ENCODE measurements at regions not wholly inside any gene's neighbourhood (a gene's known extent, or its start where the extent isn't known, plus 50 kb on each side); places are given as distances from the start of the nearest gene placed in this dataset.
"Not testable (repeated sequence)": the region's sequence is repeated elsewhere in the genome, so short reads cannot be mapped to it uniquely, and the experiment has no call there.

- no peak for DNase-seq
Observed at GRCh38 chr4:162838671-162839070, 328.0 kb downstream of the NAF1 start.

DNA sequence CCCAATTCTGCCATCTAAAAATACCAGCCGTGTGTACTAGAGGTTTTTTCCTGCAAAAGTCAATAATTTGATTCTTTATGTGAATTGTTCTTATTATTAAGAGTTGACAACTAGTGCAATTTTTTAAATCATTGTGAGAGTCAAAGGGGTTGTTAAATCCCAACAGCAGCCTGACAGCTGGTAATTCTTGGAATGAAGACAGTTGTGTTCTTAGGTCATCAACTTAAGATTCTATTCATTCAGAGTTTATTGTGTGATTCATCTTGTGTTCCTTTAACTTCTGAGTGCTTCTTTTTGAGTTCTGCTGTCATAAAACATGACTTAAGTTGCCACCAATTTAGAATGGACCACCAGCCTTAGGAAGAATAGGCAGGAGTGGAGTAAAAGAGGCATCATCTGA, 329.0 kb downstream of the NAF1 start:
- no peak for DNase-seq

DNA sequence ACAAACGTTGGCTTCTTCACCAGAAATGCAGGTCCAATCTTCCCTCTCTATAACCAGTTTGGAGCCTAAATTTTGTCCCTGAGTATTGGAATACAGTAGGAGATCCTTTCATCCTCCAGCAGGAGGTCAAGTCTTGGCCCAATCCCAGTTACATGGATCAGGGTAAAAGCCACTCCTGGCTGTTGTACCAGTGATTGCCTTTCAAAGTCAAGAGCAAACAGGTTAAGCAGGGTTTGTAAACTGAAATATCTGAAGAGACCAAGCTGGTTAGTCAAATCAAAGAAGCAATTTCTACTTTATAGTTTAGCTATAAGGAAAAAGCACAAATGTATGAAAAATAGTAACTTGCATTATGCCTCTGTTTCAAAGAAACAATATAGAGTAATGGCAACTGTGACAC, 329.4 kb downstream of the NAF1 start:
- no peak for DNase-seq

DNA sequence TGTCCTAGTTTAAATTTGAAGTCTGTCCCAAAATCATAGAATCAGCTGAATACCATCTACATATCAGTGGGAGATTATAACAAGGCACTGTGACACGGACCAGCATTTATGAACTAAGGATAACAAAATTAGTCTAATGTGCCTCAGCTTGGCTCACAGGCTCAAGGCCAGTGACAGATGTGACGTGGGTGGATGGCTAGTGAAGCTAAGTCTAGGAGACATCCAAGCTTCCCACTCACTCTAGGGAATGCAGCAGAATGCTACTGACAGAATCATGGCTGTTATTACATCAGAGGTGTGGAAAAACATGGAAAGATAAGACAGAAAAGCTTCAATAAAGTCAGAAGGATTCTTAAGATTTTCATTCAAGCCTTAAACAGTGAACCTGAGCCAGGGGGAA, 329.9 kb downstream of the NAF1 start:
- DNase-seq = no peak

GRCh38 chr4:162836258-162836657, 330.4 kb downstream of the NAF1 start:
- not testable (repeated sequence) for DNase-seq

GRCh38 chr4:162830899-162831298, 335.8 kb downstream of the NAF1 start:
- no peak for DNase-seq

DNA sequence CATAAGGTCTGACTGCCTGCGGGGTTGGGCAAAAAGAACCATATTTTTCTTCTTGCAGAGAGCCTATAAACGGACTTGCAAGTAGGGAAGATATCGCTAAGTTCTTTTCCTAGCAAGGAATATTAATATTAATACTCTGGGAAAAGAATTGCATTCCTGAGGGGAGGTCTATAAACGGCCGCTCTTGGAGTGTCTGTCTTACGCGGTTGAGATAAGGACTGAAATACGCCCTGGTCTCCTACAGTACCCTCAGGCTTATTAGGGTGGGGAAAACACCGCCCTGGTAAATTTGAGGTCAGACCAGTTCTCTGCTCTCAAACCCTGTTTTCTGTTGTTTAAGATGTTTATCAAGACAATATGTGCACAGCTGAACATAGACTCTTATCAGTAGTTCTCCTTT, 349.3 kb downstream of the NAF1 start:
- not testable (repeated sequence) for DNase-seq

- DNase-seq = no peak
Observed at GRCh38 chr4:162804351-162804924, 362.3 kb downstream of the NAF1 start.

DNA sequence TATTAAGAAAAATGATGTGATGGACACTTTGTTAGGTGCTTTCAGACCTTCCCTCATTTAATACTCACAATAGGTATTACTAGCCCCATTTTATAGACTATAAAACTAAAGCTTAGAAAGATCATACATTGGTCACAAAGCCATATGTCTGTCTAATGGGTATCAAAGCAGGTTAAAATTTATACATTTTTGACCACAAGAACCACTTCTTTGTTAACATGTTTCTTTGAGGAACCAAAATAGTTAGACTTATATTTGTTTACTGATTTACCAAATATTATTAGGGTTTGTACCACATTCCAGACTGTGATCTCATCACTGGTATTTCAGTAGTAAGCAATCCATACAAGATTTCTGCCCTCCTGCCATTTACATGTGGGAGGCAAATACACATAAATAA, 363.3 kb downstream of the NAF1 start:
- no peak for DNase-seq

GRCh38 chr4:162797108-162797507, 369.6 kb downstream of the NAF1 start:
- no peak for DNase-seq

- DNase-seq = no peak
Observed at GRCh38 chr4:162793571-162793970, 373.1 kb downstream of the NAF1 start.

DNA sequence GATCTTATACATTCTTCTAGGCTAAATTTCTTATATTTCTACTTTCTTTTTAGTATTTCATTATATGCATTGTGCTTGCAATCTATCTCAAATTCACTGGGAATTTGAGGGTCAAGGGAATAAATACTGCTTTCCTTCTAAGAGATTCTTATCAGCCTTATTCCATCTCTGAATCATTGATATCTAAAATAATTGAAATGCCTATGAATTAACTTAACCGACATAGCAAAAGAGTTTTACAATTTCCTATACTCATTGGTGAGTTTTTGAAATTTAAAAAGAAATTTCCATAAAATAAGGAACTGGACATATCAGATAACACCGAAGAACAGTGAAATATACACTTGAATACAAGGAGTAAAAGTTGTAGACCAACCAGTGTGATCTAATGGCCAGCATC, 373.7 kb downstream of the NAF1 start:
- DNase-seq = no peak

DNA sequence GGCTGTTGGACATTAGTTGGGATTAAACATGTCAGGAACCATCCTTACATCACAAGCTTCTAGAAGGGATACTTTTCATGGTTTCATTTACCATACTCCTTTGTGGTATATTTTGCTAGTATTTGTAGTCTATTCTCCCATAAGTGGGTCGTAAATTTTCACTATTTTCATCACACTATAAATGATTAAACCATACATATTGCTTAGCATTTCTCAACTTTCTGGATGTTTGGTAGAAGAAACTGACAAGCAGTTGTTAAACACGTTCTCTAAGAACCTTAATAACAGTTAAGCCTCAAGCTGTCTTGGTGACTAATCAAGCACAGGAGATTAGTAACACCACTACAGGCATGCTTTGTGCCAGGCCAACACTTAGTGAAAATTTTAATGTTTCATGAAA, 375.5 kb downstream of the NAF1 start:
- DNase-seq = no peak

- DNase-seq = no peak
Observed at GRCh38 chr4:162787120-162787519, 379.6 kb downstream of the NAF1 start.

GRCh38 chr4:162782778-162783525, 383.7 kb downstream of the NAF1 start:
- no peak for DNase-seq

- no peak for DNase-seq
Observed at GRCh38 chr4:162782096-162782777, 384.5 kb downstream of the NAF1 start.

GRCh38 chr4:162770761-162771490, 395.8 kb downstream of the NAF1 start:
- no peak for DNase-seq

GRCh38 chr4:162767083-162767482, 399.6 kb downstream of the NAF1 start:
- no peak for DNase-seq

GRCh38 chr4:162761965-162762364, 404.7 kb downstream of the NAF1 start:
- DNase-seq = no peak

DNA sequence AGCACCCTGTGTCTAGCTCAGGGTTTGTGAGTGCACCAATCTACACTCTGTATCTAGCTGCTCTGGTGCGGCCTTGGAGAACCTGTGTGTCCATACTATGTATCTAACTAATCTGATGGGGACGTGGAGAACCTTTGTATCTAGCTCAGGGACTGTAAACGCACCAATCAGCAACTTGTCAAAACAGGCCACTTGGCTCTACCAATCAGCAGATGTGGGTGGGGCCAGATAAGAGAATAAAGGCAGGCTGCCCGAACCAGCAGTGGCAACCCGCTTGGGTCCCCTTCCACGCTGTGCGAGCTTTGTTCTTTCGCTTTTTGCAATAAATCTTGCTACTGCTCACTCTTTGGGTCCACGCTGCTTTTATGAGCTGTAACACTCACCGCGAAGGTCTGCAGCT, 426.5 kb downstream of the NAF1 start:
- not testable (repeated sequence) for DNase-seq

DNA sequence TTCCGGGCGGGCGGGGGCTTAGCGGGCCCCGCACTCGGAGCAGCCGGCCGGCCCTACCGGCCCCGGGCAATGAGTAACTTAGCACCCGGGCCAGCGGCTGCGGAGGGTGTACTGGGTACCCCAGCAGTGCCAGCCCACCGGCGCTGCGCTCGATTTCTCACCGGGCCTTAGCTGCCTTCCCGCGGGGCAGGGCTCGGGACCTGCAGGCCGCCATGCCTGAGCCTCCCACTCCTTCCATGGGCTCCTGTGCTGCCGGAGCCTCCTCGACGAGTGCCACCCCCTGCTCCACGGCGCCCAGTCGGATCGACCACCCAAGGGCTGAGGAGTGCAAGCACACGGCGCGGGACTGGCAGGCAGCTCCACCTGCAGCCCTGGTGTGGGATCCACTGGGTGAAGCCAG, 427.1 kb downstream of the NAF1 start:
- not testable (repeated sequence) for DNase-seq

DNA sequence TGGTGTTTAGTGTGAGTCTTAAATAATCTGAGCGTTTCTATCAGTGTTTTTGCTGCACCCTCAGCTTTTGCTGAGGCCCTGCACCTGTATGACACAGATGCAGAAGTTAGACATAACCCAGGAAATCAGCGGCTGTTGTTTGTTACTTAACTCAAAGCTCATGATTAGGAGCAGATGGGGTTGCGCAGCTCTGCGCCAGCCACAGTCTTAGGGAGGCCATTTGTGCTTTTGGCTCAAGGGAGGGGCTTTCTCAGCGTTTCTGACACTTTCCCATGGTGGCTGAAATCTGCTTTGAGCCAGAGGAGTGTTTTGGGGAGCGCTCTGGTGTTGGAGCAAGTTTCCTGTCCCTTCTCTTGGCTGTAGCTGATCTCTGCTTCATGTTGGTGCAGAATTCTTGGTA, 433.8 kb downstream of the NAF1 start:
- DNase-seq = no peak

DNA sequence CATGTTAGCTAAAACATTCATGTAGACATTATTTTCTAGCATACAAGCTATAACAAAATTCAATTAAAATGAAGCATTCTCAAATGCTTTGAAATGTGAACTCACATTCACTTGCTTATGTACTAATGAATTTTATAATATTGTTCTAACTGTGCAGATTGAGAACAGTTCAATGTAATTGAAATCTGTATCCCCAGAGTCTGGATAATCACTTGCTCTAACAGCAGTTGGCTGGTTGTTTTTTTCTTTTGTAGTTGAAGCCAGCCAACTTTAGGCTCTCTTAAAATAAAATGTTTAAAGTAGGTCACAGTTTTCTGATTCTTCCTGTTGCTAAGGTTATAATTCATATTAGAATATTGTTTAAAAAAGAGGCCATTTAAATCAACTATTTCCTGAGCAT, 438.9 kb downstream of the NAF1 start:
- DNase-seq = no peak

DNA sequence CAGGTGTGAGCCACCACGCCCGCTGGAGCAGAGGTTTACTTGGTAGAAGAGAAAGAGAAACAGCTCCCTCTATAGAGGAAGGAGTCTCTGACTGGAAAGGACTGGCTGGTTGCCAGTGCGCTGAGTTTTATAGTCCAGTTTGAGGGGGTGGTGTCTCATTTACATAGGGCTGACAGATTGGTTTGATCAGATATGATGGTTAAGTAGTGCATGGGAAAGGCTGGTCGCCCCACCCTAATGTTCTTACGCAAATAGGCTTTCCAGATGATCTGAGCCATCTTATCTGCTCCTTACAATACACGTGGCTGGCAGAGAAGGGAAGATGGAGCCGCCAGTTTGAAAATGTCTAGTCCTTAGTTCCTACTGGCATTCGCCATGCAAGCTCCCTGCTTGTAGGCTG, 439.5 kb downstream of the NAF1 start:
- DNase-seq = no peak
